ENCODE measurements at regions not wholly inside any gene's neighbourhood (a gene's known extent, or its start where the extent isn't known, plus 50 kb on each side); places are given as distances from the start of the nearest gene placed in this dataset.
"Not testable (repeated sequence)": the region's sequence is repeated elsewhere in the genome, so short reads cannot be mapped to it uniquely, and the experiment has no call there.

GRCh38 chr10:61047788-61048560 lies 104.0 kb upstream of the RHOBTB1 start:
- DNase-seq (ENCODE audit: low spot score), result no peak

- DNase-seq (ENCODE audit: low spot score), result no peak
Measured at GRCh38 chr10:61047081-61047480, 103.1 kb upstream of the RHOBTB1 start.

GRCh38 chr10:61045480-61045879 lies 101.5 kb upstream of the RHOBTB1 start:
- DNase-seq (ENCODE audit: low spot score), result not testable (repeated sequence)

- DNase-seq (ENCODE audit: low spot score), result no peak
Measured at GRCh38 chr10:61042533-61042932, 98.5 kb upstream of the RHOBTB1 start.

- DNase-seq (ENCODE audit: low spot score), result no peak
Measured at GRCh38 chr10:61040399-61041016, 96.5 kb upstream of the RHOBTB1 start.

GRCh38 chr10:61039868-61040267 lies 95.9 kb upstream of the RHOBTB1 start:
- DNase-seq (ENCODE audit: low spot score), result no peak

- not testable (repeated sequence) for DNase-seq (ENCODE audit: low spot score)
Measured at GRCh38 chr10:61037261-61037830, 93.4 kb upstream of the RHOBTB1 start.

- not testable (repeated sequence) for DNase-seq (ENCODE audit: low spot score)
Measured at GRCh38 chr10:61036148-61036547, 92.2 kb upstream of the RHOBTB1 start.

- no peak for DNase-seq (ENCODE audit: low spot score)
Measured at GRCh38 chr10:61031341-61031740, 87.4 kb upstream of the RHOBTB1 start.

- no peak for DNase-seq (ENCODE audit: low spot score)
Measured at GRCh38 chr10:61029411-61029810, 85.4 kb upstream of the RHOBTB1 start.

- no peak for DNase-seq (ENCODE audit: low spot score)
Measured at GRCh38 chr10:61028861-61029361, 84.9 kb upstream of the RHOBTB1 start.

- peak; percentile 46 for DNase-seq (ENCODE audit: low spot score)
Measured at GRCh38 chr10:61024856-61025201, 80.8 kb upstream of the RHOBTB1 start.

GRCh38 chr10:61024151-61024855 lies 80.3 kb upstream of the RHOBTB1 start:
- no peak for DNase-seq (ENCODE audit: low spot score)

GRCh38 chr10:61023053-61023452 lies 79.1 kb upstream of the RHOBTB1 start:
- no peak for DNase-seq (ENCODE audit: low spot score)

- DNase-seq (ENCODE audit: low spot score), result no peak
Measured at GRCh38 chr10:61021926-61022325, 77.9 kb upstream of the RHOBTB1 start.

- DNase-seq (ENCODE audit: low spot score), result no peak
Measured at GRCh38 chr10:61020420-61021158, 76.6 kb upstream of the RHOBTB1 start.

- no peak for DNase-seq (ENCODE audit: low spot score)
Measured at GRCh38 chr10:61018146-61018545, 74.2 kb upstream of the RHOBTB1 start.

- DNase-seq (ENCODE audit: low spot score), result no peak
Measured at GRCh38 chr10:61016630-61017029, 72.6 kb upstream of the RHOBTB1 start.

- DNase-seq (ENCODE audit: low spot score), result no peak
Measured at GRCh38 chr10:61016007-61016406, 72.0 kb upstream of the RHOBTB1 start.

- DNase-seq (ENCODE audit: low spot score), result no peak
Measured at GRCh38 chr10:61010863-61011262, 66.9 kb upstream of the RHOBTB1 start.

GRCh38 chr10:61003069-61003468 lies 59.1 kb upstream of the RHOBTB1 start:
- not testable (repeated sequence) for DNase-seq (ENCODE audit: low spot score)

- no peak for DNase-seq (ENCODE audit: low spot score)
Measured at GRCh38 chr10:61001731-61002122, 57.7 kb upstream of the RHOBTB1 start.
